ENCODE measurements at regions not wholly inside any gene's neighbourhood (a gene's known extent, or its start where the extent isn't known, plus 50 kb on each side); places are given as distances from the start of the nearest gene placed in this dataset.

DNA sequence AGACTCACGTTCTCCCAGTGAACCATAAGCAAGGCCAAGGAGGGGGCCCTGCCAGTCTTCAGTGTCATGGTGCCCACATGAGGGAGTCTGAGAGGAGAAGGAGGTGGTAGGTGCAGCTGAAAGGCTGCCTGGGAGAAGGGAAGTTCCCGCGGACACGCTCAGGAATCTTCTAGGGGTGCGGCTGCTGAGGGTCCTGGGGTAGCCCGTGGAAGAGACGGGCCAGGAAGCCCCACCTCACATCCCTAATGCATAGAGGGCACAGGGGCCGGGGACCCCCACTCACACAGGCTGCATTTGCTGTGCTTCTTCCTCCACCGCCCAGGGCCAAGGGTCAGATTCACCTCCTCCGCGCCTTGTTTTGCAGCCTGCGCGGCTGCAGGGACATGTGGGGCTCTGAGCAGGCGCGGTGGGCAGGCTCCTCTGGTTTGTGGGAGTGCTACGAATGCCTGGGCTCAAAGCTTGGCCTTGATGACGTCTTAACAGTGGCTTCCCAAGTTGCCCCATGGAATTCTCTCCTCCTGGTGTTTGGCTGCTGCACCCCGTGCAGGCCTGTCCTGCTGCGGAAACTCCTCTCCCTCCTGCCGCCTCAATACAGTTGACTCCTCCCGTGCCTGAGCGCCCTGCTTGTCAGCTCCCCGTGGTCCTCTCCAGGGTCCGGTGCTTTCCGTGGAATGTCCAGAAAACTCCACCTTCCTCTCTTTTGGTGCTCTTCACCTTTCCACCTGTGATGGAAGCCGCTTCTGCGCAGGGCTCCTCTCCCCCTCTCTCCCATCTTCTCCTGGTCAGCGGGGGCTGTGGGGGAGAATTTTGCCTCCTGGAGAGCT is 95.7 kb downstream of the VAPA start:
- H3K27me3 ChIP-seq (ENCODE audit: control insufficient read depth in 3 of 3, insufficient read depth in 3 of 3, low read length in 2 of 3), result no peaks in the 10 kb centered on the region
- TF ChIP-seq, protein P1, sequence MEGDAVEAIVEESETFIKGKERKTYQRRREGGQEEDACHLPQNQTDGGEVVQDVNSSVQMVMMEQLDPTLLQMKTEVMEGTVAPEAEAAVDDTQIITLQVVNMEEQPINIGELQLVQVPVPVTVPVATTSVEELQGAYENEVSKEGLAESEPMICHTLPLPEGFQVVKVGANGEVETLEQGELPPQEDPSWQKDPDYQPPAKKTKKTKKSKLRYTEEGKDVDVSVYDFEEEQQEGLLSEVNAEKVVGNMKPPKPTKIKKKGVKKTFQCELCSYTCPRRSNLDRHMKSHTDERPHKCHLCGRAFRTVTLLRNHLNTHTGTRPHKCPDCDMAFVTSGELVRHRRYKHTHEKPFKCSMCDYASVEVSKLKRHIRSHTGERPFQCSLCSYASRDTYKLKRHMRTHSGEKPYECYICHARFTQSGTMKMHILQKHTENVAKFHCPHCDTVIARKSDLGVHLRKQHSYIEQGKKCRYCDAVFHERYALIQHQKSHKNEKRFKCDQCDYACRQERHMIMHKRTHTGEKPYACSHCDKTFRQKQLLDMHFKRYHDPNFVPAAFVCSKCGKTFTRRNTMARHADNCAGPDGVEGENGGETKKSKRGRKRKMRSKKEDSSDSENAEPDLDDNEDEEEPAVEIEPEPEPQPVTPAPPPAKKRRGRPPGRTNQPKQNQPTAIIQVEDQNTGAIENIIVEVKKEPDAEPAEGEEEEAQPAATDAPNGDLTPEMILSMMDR (IDR thresholded peaks at IDR 0.05; ENCODE audit: control extremely low read depth, extremely low read depth), result no peak
- H3K4me3 ChIP-seq, result no peak overlapping the region
- no peaks in the 10 kb centered on the region for H3K36me3 ChIP-seq (ENCODE audit: control insufficient read depth in 4 of 4, insufficient read depth in 4 of 4, low read length in 4 of 4)
- WGBS, 2 donors, result 96% methylated on average over 26 to 28 of the region's 28 CpGs
- H3K4me1 ChIP-seq (ENCODE audit: control insufficient read depth in 5 of 5, insufficient read depth in 5 of 5, low read length in 5 of 5), result peaks cover 0 to 24% (median 10%) of the 10 kb centered on the region in 5 donors
- no peak for DNase-seq
- no peak for ATAC-seq (ENCODE audit: insufficient read depth, low FRiP score)
- no peaks in the 10 kb centered on the region for H3K9me3 ChIP-seq (ENCODE audit: control insufficient read depth in 4 of 4, insufficient read depth in 3 of 4, low read length in 3 of 4)
- no peak overlapping the region for H3K27ac ChIP-seq (ENCODE audit: low read depth in 1 of 2, low read length in 1 of 2)
- H3K9ac ChIP-seq (ENCODE audit: insufficient read depth in 1 of 2, low read length in 2 of 2), result no peak overlapping the region

DNA sequence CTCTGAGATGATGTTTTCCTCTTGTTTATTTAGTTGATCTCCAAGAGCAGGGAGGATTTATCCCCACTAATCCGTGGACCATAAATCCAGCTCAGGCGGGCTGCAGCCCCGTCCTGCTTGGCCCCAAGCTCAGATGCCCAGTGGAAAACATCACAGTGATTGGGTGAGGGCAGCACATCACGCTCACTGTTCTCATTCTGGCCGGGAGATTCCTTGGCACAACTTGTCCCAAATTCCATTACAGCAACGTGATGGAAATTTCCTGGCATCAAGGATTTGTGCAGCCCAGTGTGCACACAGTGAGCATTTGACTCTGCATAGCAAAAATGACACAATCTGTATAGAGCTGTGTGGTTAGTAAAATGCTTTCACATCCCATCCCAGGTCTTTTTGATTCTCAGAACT is 96.8 kb downstream of the VAPA start:
- H3K27ac ChIP-seq (ENCODE audit: low read depth in 1 of 2, low read length in 1 of 2), result peak overlapping the region; percentile 6 to 90
- peaks cover 0 to 24% (median 10%) of the 10 kb centered on the region in 5 donors for H3K4me1 ChIP-seq (ENCODE audit: control insufficient read depth in 5 of 5, insufficient read depth in 5 of 5, low read length in 5 of 5)
- 45 to 78% methylated on average over 6 of the region's 6 CpGs for WGBS, 2 donors
- peak; percentile 71 for ATAC-seq (ENCODE audit: insufficient read depth, low FRiP score)
- H3K9ac ChIP-seq (ENCODE audit: insufficient read depth in 1 of 2, low read length in 2 of 2), result no peak overlapping the region
- H3K4me3 ChIP-seq, result no peak overlapping the region
- peak; percentile 85 to 95 (median 94) for DNase-seq
- H3K9me3 ChIP-seq (ENCODE audit: control insufficient read depth in 4 of 4, insufficient read depth in 3 of 4, low read length in 3 of 4), result no peaks in the 10 kb centered on the region
- TF ChIP-seq, protein P1 (IDR thresholded peaks at IDR 0.05; ENCODE audit: control extremely low read depth, extremely low read depth), result no peak
- H3K27me3 ChIP-seq (ENCODE audit: control insufficient read depth in 3 of 3, insufficient read depth in 3 of 3, low read length in 2 of 3), result no peaks in the 10 kb centered on the region
- H3K36me3 ChIP-seq (ENCODE audit: control insufficient read depth in 4 of 4, insufficient read depth in 4 of 4, low read length in 4 of 4), result no peaks in the 10 kb centered on the region

DNA sequence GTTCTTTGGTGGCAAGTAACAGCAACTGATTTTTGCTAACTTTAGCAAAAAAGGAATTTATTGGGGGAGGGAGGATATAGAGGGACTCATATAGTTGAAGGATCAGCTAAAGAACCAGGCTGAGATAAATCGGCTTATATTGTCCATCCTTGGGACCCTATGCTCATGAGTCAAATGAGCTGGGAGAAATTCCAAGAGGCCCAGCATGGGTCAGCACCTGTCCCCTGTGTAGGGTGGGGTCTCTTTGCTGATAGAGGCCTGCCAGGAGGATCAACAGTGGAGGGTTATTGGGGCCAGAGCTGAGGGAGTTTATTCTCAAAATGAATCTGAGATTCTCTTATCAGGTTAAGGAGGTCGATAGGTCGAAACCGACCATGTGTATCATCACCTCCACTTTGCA is 97.2 kb downstream of the VAPA start:
- H3K4me1 ChIP-seq (ENCODE audit: control insufficient read depth in 5 of 5, insufficient read depth in 5 of 5, low read length in 5 of 5), result peaks cover 2 to 28% (median 10%) of the 10 kb centered on the region in 5 donors
- no peaks in the 10 kb centered on the region for H3K27me3 ChIP-seq (ENCODE audit: control insufficient read depth in 3 of 3, insufficient read depth in 3 of 3, low read length in 2 of 3)
- H3K4me3 ChIP-seq, result no peak overlapping the region
- ATAC-seq (ENCODE audit: insufficient read depth, low FRiP score), result no peak
- no peak overlapping the region for H3K9ac ChIP-seq (ENCODE audit: insufficient read depth in 1 of 2, low read length in 2 of 2)
- no peaks in the 10 kb centered on the region for H3K9me3 ChIP-seq (ENCODE audit: control insufficient read depth in 4 of 4, insufficient read depth in 3 of 4, low read length in 3 of 4)
- 85 to 96% methylated on average over 4 of the region's 4 CpGs for WGBS, 2 donors
- TF ChIP-seq, protein P1 (IDR thresholded peaks at IDR 0.05; ENCODE audit: control extremely low read depth, extremely low read depth), result no peak
- H3K27ac ChIP-seq (ENCODE audit: low read depth in 1 of 2, low read length in 1 of 2), result peak overlapping the region in 1 of 2 donors; percentile 90
- no peak for DNase-seq
- no peaks in the 10 kb centered on the region for H3K36me3 ChIP-seq (ENCODE audit: control insufficient read depth in 4 of 4, insufficient read depth in 4 of 4, low read length in 4 of 4)
